IMR-90 (cell line): ENCODE measurements at regions not wholly inside any gene's neighbourhood (a gene's known extent, or its start where the extent isn't known, plus 50 kb on each side); places are given as distances from the start of the nearest gene placed in this dataset.

ENCODE experiments used
- ATAC-seq: fragments of 200-7000 bp; cut with Tn5 transposase; 2 replicates; pipeline ENCODE4 v1.9.1; 2020; ENCODE audit warnings: low read depth, mild to moderate bottlenecking, moderate library complexity
- BruUV-seq: library from RNA; stranded (reverse); fragments of 400-500 nt; replicated peaks from 2 replicates; lab custom pipeline; 2021; lab: Mats Ljungman, UMichigan
- CTCF ChIA-PET: fragments of 300-600 bp; formaldehyde crosslinking; extraction: SDS; loops from one replicate; lab custom pipeline; 2021; ENCODE audit warnings: antibody characterized with exemption; lab: Yijun Ruan, JAX
- POLR2A ChIA-PET: fragments of 300-600 bp; sonication (Branson Sonifier 250); formaldehyde crosslinking; loops from one replicate; lab custom pipeline; 2022; ENCODE audit warnings: antibody characterized with exemption; ENCODE audit not compliant: unreplicated experiment; lab: Charles Lee
- DNase-seq: peaks from one replicate; pipeline ENCODE4 v3.0.0; 2013
- H2AFZ ChIP-seq: replicated peaks from 2 replicates; pipeline ENCODE3; 2013; ENCODE audit warnings: low read length, mild to moderate bottlenecking; ENCODE audit not compliant: poor library complexity
- H2AK5ac ChIP-seq: 2 replicates; pipeline ENCODE4 v1.6.1; 2013; ENCODE audit warnings: low read depth, low read length, inconsistent platforms
- H2AK9ac ChIP-seq: replicated peaks from 2 replicates; pipeline ENCODE3; 2013; ENCODE audit warnings: mild to moderate bottlenecking, low read depth, low read length, moderate library complexity; ENCODE audit not compliant: poor library complexity
- H2BK120ac ChIP-seq: 2 replicates; pipeline ENCODE4 v1.6.1; 2013; ENCODE audit warnings: low read depth, low read length, inconsistent platforms
- H2BK15ac ChIP-seq: 3 replicates; pipeline ENCODE4 v1.6.1; 2013; ENCODE audit warnings: low read depth, low read length, inconsistent platforms
- H2BK20ac ChIP-seq: 2 replicates; pipeline ENCODE4 v1.6.1; 2013; ENCODE audit warnings: low read depth, mild to moderate bottlenecking, inconsistent platforms, low read length, moderate library complexity
- H2BK5ac ChIP-seq: 2 replicates; pipeline ENCODE4 v1.6.1; 2013; ENCODE audit warnings: mild to moderate bottlenecking, low read depth, low read length, inconsistent platforms; ENCODE audit not compliant: poor library complexity, severe bottlenecking
- H3K14ac ChIP-seq: replicated peaks from 2 replicates; pipeline ENCODE4 v1.6.1; 2013; ENCODE audit warnings: low read depth, low read length, inconsistent platforms
- H3K18ac ChIP-seq: 2 replicates; pipeline ENCODE4 v1.6.1; 2013; ENCODE audit warnings: low read depth, low read length, control low read depth
- H3K23ac ChIP-seq: 2 replicates; pipeline ENCODE4 v1.6.1; 2013; ENCODE audit warnings: low read depth, low read length, inconsistent platforms
- H3K27ac ChIP-seq: 2 replicates; pipeline ENCODE4 v1.5.1; 2013; ENCODE audit warnings: mild to moderate bottlenecking, control low read depth, low read length; ENCODE audit not compliant: insufficient read depth
- H3K27me3 ChIP-seq: 2 replicates; pipeline ENCODE4 v1.6.1; 2013; ENCODE audit warnings: low read length; ENCODE audit not compliant: control insufficient read depth, insufficient read depth
- H3K36me3 ChIP-seq: 2 replicates; pipeline ENCODE4 v1.6.1; 2013; ENCODE audit warnings: low read length, mixed read lengths; ENCODE audit not compliant: control insufficient read depth, insufficient read depth
- H3K4ac ChIP-seq: 2 replicates; pipeline ENCODE4 v1.6.1; 2013; ENCODE audit warnings: low read depth, low read length, inconsistent platforms
- H3K4me1 ChIP-seq: 2 replicates; pipeline ENCODE4 v1.6.1; 2013; ENCODE audit warnings: low read length, mixed read lengths; ENCODE audit not compliant: control insufficient read depth, insufficient read depth
- H3K4me2 ChIP-seq: 2 replicates; pipeline ENCODE4 v1.6.1; 2013; ENCODE audit warnings: low read depth, mild to moderate bottlenecking, control low read depth, low read length, moderate library complexity
- H3K4me3 ChIP-seq: 2 replicates; pipeline ENCODE4 v1.5.1; 2013; ENCODE audit warnings: low read depth, mild to moderate bottlenecking, control low read depth, low read length, moderate library complexity; ENCODE audit not compliant: insufficient read depth
- H3K56ac ChIP-seq: 2 replicates; pipeline ENCODE4 v1.6.1; 2013; ENCODE audit warnings: low read length, inconsistent platforms; ENCODE audit not compliant: insufficient read depth; ENCODE audit errors: extremely low read depth
- H3K79me1 ChIP-seq, 2 experiments: 2 replicates each; pipeline ENCODE4 v1.6.1; 2013; ENCODE audit warnings: low read length in 2 of 2, inconsistent platforms in 1 of 2, low read depth in 1 of 2
- H3K9ac ChIP-seq: 2 replicates; pipeline ENCODE4 v1.6.1; 2013; ENCODE audit warnings: low read depth, low read length, control low read depth
- H3K9me1 ChIP-seq: 2 replicates; pipeline ENCODE4 v1.6.1; 2013; ENCODE audit warnings: low read length, inconsistent platforms; ENCODE audit not compliant: insufficient read depth
- H3K9me3 ChIP-seq: 2 replicates; pipeline ENCODE4 v1.6.1; 2013; ENCODE audit warnings: low read length; ENCODE audit not compliant: control insufficient read depth, insufficient read depth
- H4K20me1 ChIP-seq: 2 replicates; pipeline ENCODE4 v1.6.1; 2013; ENCODE audit warnings: low read length, inconsistent platforms; ENCODE audit not compliant: insufficient read depth
- H4K5ac ChIP-seq: 2 replicates; pipeline ENCODE4 v1.6.1; 2013; ENCODE audit warnings: mild to moderate bottlenecking, low read depth, low read length, control low read depth
- H4K8ac ChIP-seq, 2 experiments: 2 replicates each; pipeline ENCODE4 v1.6.1; 2013; ENCODE audit warnings: low read depth in 2 of 2, low read length in 2 of 2, control low read depth in 1 of 2, inconsistent platforms in 1 of 2
- H4K91ac ChIP-seq: 2 replicates; pipeline ENCODE4 v1.6.1; 2013; ENCODE audit warnings: low read depth, low read length, inconsistent platforms; ENCODE audit not compliant: insufficient read depth
- BHLHE40 ChIP-seq: fragments of 150-350 bp; IDR thresholded peaks from 2 replicates; pipeline ENCODE4 v1.6.1; 2016; ENCODE audit warnings: mild to moderate bottlenecking, low read depth, low read length
- CEBPB ChIP-seq: IDR thresholded peaks from 2 replicates; pipeline ENCODE4 v1.6.1; 2012; ENCODE audit warnings: low read depth, low read length, improper control_type of control experiment
- CHD1 ChIP-seq: IDR thresholded peaks from 2 replicates; pipeline ENCODE4 v1.6.1; 2012; ENCODE audit warnings: low read depth, low read length, improper control_type of control experiment
- ELK1 ChIP-seq: fragments of 150-350 bp; IDR thresholded peaks from 2 replicates; pipeline ENCODE4 v1.6.1; 2016; ENCODE audit warnings: low read depth, mild to moderate bottlenecking, low read length, moderate library complexity, borderline replicate concordance
- FOS ChIP-seq: fragments of 150-350 bp; IDR thresholded peaks from 2 replicates; pipeline ENCODE4 v1.6.1; 2016; ENCODE audit warnings: low read depth, low read length
- MAFK ChIP-seq: IDR thresholded peaks from 2 replicates; pipeline ENCODE4 v1.6.1; 2012; ENCODE audit warnings: low read depth, low read length, improper control_type of control experiment
- MAZ ChIP-seq: IDR thresholded peaks from 2 replicates; pipeline ENCODE4 v1.6.1; 2012; ENCODE audit warnings: low read depth, mild to moderate bottlenecking, low read length, improper control_type of control experiment, moderate library complexity, borderline replicate concordance
- MXI1 ChIP-seq: IDR thresholded peaks from 2 replicates; pipeline ENCODE4 v1.6.1; 2012; ENCODE audit warnings: low read depth, mild to moderate bottlenecking, low read length, moderate library complexity, borderline replicate concordance
- NFE2L2 ChIP-seq: fragments of 150-350 bp; IDR thresholded peaks from 2 replicates; pipeline ENCODE4 v1.6.1; 2016; ENCODE audit warnings: low read depth, mild to moderate bottlenecking, low read length
- POLR2A ChIP-seq: IDR thresholded peaks from 2 replicates; pipeline ENCODE4 v1.6.1; 2012; ENCODE audit warnings: mild to moderate bottlenecking, low read depth, low read length
- RAD21 ChIP-seq: IDR thresholded peaks from 2 replicates; pipeline ENCODE4 v1.6.1; 2012; ENCODE audit warnings: low read length, improper control_type of control experiment
- RCOR1 ChIP-seq: IDR thresholded peaks from 2 replicates; pipeline ENCODE4 v1.6.1; 2012; ENCODE audit warnings: mild to moderate bottlenecking, low read length, improper control_type of control experiment; ENCODE audit not compliant: insufficient replicate concordance
- RFX5 ChIP-seq: IDR thresholded peaks from 2 replicates; pipeline ENCODE4 v1.8.0; 2012; ENCODE audit warnings: low read depth, mild to moderate bottlenecking, low read length, moderate library complexity
- SMC3 ChIP-seq: fragments of 150-350 bp; IDR thresholded peaks from 2 replicates; pipeline ENCODE4 v1.6.1; 2016; ENCODE audit warnings: low read depth, mild to moderate bottlenecking, antibody characterized with exemption, low read length, moderate library complexity
- USF2 ChIP-seq: fragments of 150-350 bp; IDR thresholded peaks from 2 replicates; pipeline ENCODE4 v1.6.1; 2017; ENCODE audit warnings: mild to moderate bottlenecking, antibody characterized with exemption, low read length, low read depth
- WGBS, 2 experiments: methylation state at CpG; one replicate each; pipeline versions ENCODE4 v1.1.5 to v1.1.7; 2013; ENCODE audit warnings: missing lambda C conversion rate in 2 of 2; ENCODE audit not compliant: insufficient read length in 1 of 2; ENCODE audit errors: extremely low coverage in 2 of 2; 5-methylcytosine and 5-hydroxymethylcytosine counted together
- dilution Hi-C: fragments of 300-500 bp; cut with HindIII; formaldehyde crosslinking; loops from one replicate; pipeline ENCODE4 v1.14.3; 2018; ENCODE audit warnings: low sequenced_read_pairs; ENCODE audit not compliant: unreplicated experiment
- in situ Hi-C: fragments of 300-500 bp; cut with MboI; formaldehyde crosslinking; loops from 3 replicates; pipeline ENCODE4 v1.14.3; 2019; ENCODE audit warnings: low sequenced_read_pairs, inconsistent platforms, mixed read lengths
- intact Hi-C: fragments of 100-400 bp; cut with micrococcal nuclease; formaldehyde crosslinking; loops from 2 replicates; pipeline ENCODE4 v1.10.0; 2022

GRCh38 chr6:144362042-144363018, 77.2 kb downstream of the UTRN start:
- H3K9ac ChIP-seq: no peak overlapping the region
- H2BK15ac ChIP-seq: no peak overlapping the region
- no peak overlapping the region for H2BK20ac ChIP-seq
- H3K9me1 ChIP-seq: peaks cover 9% of the 10 kb centered on the region
- peaks cover 3% of the 10 kb centered on the region; the same call in 1 of the 2 replicates for H3K4me1 ChIP-seq
- H3K4ac ChIP-seq: no peak overlapping the region
- no peak overlapping the region for H2BK5ac ChIP-seq
- BruUV-seq: no TSS peak
- no peak overlapping the region for H3K4me3 ChIP-seq
- H3K27me3 ChIP-seq: no peaks in the 10 kb centered on the region
- H4K8ac ChIP-seq: no peak overlapping the region
- no peak overlapping the region for H2BK120ac ChIP-seq
- no peaks in the 10 kb centered on the region for H3K36me3 ChIP-seq
- H3K9me3 ChIP-seq: no peaks in the 10 kb centered on the region
- H2AFZ ChIP-seq: no peak overlapping the region
- POLR2A ChIA-PET: no interaction called here
- no peak overlapping the region for H2AK5ac ChIP-seq
- H4K91ac ChIP-seq: no peak overlapping the region
- no peak for ATAC-seq
- DNase-seq: no peak
- peaks cover 39 to 63% of the 10 kb centered on the region in 2 experiments for H3K79me1 ChIP-seq
- no peak overlapping the region for H3K27ac ChIP-seq
- in situ Hi-C loops: no loop called here
- WGBS, 2 experiments: 100% methylated on average over 3 of the region's 5 CpGs; no CpG with 5 or more reads in 1 of the 2 experiments
- no peak overlapping the region for H3K4me2 ChIP-seq
- no peak overlapping the region for H4K5ac ChIP-seq
- no peak overlapping the region for H2AK9ac ChIP-seq
- CTCF ChIA-PET: no interaction called here
- peaks cover 16% of the 10 kb centered on the region; the same call in 1 of the 2 replicates for H4K20me1 ChIP-seq
- H3K18ac ChIP-seq: no peak overlapping the region
- intact Hi-C loops: no loop called here
- H3K56ac ChIP-seq: no peak overlapping the region
- H3K23ac ChIP-seq: no peak overlapping the region
- no peak overlapping the region for H3K14ac ChIP-seq
- dilution Hi-C loops: no loop called here
- TF ChIP-seq CEBPB (no peak), POLR2A (no peak), RCOR1 (no peak), FOS (no peak), CHD1 (no peak), MAZ (no peak), MAFK (no peak), MXI1 (no peak), RAD21 (no peak), USF2 (no peak), SMC3 (no peak), ELK1 (no peak), NFE2L2 (no peak), BHLHE40 (no peak), RFX5 (no peak)
